Endodermal cell (in vitro differentiated cells): ENCODE measurements at regions not wholly inside any gene's neighbourhood (a gene's known extent, or its start where the extent isn't known, plus 50 kb on each side); places are given as distances from the start of the nearest gene placed in this dataset.

Experiments
- DNase-seq: peaks from one replicate; pipeline ENCODE4 v3.0.0-alpha.2; 2017
- H3K27ac ChIP-seq: 2 replicates; pipeline ENCODE4 v1.5.1; 2013; ENCODE audit warnings: mild to moderate bottlenecking, low read depth, low read length, moderate library complexity
- H3K27me3 ChIP-seq: 2 replicates; pipeline ENCODE4 v1.6.1; 2013; ENCODE audit warnings: mild to moderate bottlenecking, low read length, moderate library complexity; ENCODE audit not compliant: insufficient read depth, control insufficient read depth, poor library complexity, severe bottlenecking
- H3K36me3 ChIP-seq: 2 replicates; pipeline ENCODE4 v1.7.0; 2013; ENCODE audit warnings: mild to moderate bottlenecking, low read length, moderate library complexity; ENCODE audit not compliant: control insufficient read depth, insufficient read depth
- H3K4me1 ChIP-seq: one replicate; pipeline ENCODE4 v1.7.0; 2013; ENCODE audit warnings: low read length; ENCODE audit not compliant: control insufficient read depth, insufficient read depth
- H3K4me3 ChIP-seq: 2 replicates; pipeline ENCODE4 v1.5.1; 2013; ENCODE audit warnings: mild to moderate bottlenecking, low read length, moderate library complexity
- H3K9ac ChIP-seq: 2 replicates; pipeline ENCODE4 v1.6.1; 2013; ENCODE audit warnings: mild to moderate bottlenecking, low read length, moderate library complexity; ENCODE audit not compliant: poor library complexity, severe bottlenecking; ENCODE audit errors: extremely low read depth
- H3K9me3 ChIP-seq: 2 replicates; pipeline ENCODE4 v1.6.1; 2013; ENCODE audit warnings: mild to moderate bottlenecking, low read length, moderate library complexity; ENCODE audit not compliant: control insufficient read depth
- H3K27ac Mint-ChIP-seq: 2 replicates; pipeline ENCODE4 v1.8.0; 2020; ENCODE audit warnings: mixed read lengths
- H3K27me3 Mint-ChIP-seq: 2 replicates; pipeline ENCODE4 v1.8.0; 2021; ENCODE audit warnings: mild to moderate bottlenecking, mixed read lengths; ENCODE audit not compliant: insufficient read depth
- H3K36me3 Mint-ChIP-seq: 2 replicates; pipeline ENCODE4 v1.8.0; 2020; ENCODE audit warnings: low read depth, mixed read lengths
- H3K4me1 Mint-ChIP-seq: 2 replicates; pipeline ENCODE4 v1.8.0; 2020; ENCODE audit warnings: mixed read lengths
- H3K4me3 Mint-ChIP-seq: 2 replicates; pipeline ENCODE4 v1.8.0; 2020; ENCODE audit warnings: mild to moderate bottlenecking, moderate library complexity, mixed read lengths
- H3K9me3 Mint-ChIP-seq: 2 replicates; pipeline ENCODE4 v1.8.0; 2020; ENCODE audit warnings: mild to moderate bottlenecking, mixed read lengths
- CTCF ChIP-seq: fragments of 200-600 bp; sonication (generic); conservative IDR thresholded peaks from 2 replicates; pipeline ENCODE4 v1.5.0; 2021; ENCODE audit warnings: antibody characterized with exemption, mild to moderate bottlenecking
- WGBS, 2 experiments: methylation state at CpG; one replicate each; pipeline versions ENCODE4 v1.1.5 to v1.1.7; 2013; ENCODE audit warnings: missing lambda C conversion rate in 2 of 2, mixed read lengths in 1 of 2; ENCODE audit not compliant: insufficient coverage in 1 of 2, insufficient read length in 1 of 2; 5-methylcytosine and 5-hydroxymethylcytosine counted together

- H3K9me3 Mint-ChIP-seq = no peaks in the 10 kb centered on the region
- Histone ChIP-seq H3K27me3 (no peaks in the 10 kb centered on the region), H3K9ac (no peak overlapping the region), H3K36me3 (no peaks in the 10 kb centered on the region), H3K4me3 (no peak overlapping the region), H3K9me3 (peaks cover 6% of the 10 kb centered on the region), H3K27ac (no peak overlapping the region), H3K4me1 (peaks cover 22% of the 10 kb centered on the region)
- no peak overlapping the region for H3K4me3 Mint-ChIP-seq
- no peaks in the 10 kb centered on the region for H3K36me3 Mint-ChIP-seq
- H3K27ac Mint-ChIP-seq = no peak overlapping the region
- H3K27me3 Mint-ChIP-seq = no peaks in the 10 kb centered on the region
- TF ChIP-seq CTCF = no peak
- DNase-seq = no peak
- WGBS, 2 experiments = 80 to 90% methylated on average over 2 to 4 of the region's 4 CpGs
- peaks cover 57% of the 10 kb centered on the region for H3K4me1 Mint-ChIP-seq
These were observed 131.5 kb downstream of the SOCS6 start for GRCh38 chr18:70420146-70420898.

GRCh38 chr18:70419526-70419925, 130.7 kb downstream of the SOCS6 start:
- Mint-ChIP-seq H3K36me3 (no peaks in the 10 kb centered on the region), H3K4me1 (peaks cover 55% of the 10 kb centered on the region), H3K27ac (no peak overlapping the region), H3K9me3 (no peaks in the 10 kb centered on the region), H3K4me3 (no peak overlapping the region), H3K27me3 (no peaks in the 10 kb centered on the region)
- Histone ChIP-seq H3K27ac (no peak overlapping the region), H3K4me3 (no peak overlapping the region), H3K9me3 (no peaks in the 10 kb centered on the region), H3K36me3 (no peaks in the 10 kb centered on the region), H3K4me1 (peaks cover 15% of the 10 kb centered on the region), H3K9ac (no peak overlapping the region), H3K27me3 (no peaks in the 10 kb centered on the region)
- WGBS, 2 experiments = 91 to 100% methylated on average over 1 to 2 of the region's 3 CpGs
- no peak for TF ChIP-seq CTCF
- no peak for DNase-seq

- no peak overlapping the region for H3K27ac ChIP-seq
These were observed 129.9 kb downstream of the SOCS6 start for GRCh38 chr18:70418546-70419311.

More at GRCh38 chr18:70418546-70419311, 129.9 kb downstream of the SOCS6 start:
- Histone ChIP-seq H3K4me3 (no peak overlapping the region), H3K27me3 (no peaks in the 10 kb centered on the region), H3K9ac (no peak overlapping the region), H3K9me3 (no peaks in the 10 kb centered on the region), H3K4me1 (peaks cover 15% of the 10 kb centered on the region), H3K36me3 (no peaks in the 10 kb centered on the region)
- H3K4me3 Mint-ChIP-seq = no peak overlapping the region
- H3K27ac Mint-ChIP-seq = no peak overlapping the region
- peaks cover 47% of the 10 kb centered on the region for H3K4me1 Mint-ChIP-seq
- no peak for DNase-seq
- no peak for TF ChIP-seq CTCF
- 85 to 93% methylated on average over 5 to 12 of the region's 12 CpGs for WGBS, 2 experiments
- H3K36me3 Mint-ChIP-seq = no peaks in the 10 kb centered on the region
- H3K9me3 Mint-ChIP-seq = no peaks in the 10 kb centered on the region
- no peaks in the 10 kb centered on the region for H3K27me3 Mint-ChIP-seq
